Vagina (tissue), 2 donors: ENCODE measurements at regions not wholly inside any gene's neighbourhood (a gene's known extent, or its start where the extent isn't known, plus 50 kb on each side); places are given as distances from the start of the nearest gene placed in this dataset.

Experiments
- CTCF ChIP-seq, 3 experiments: fragments of 450-650 bp in 2 of 3; fragments of 200-600 bp in 1 of 3; sonication (generic) in 1 of 3; IDR thresholded peaks; one replicate each; pipeline ENCODE4 v1.5.1; 2017 to 2019; ENCODE audit warnings: antibody characterized with exemption in 3 of 3, mild to moderate bottlenecking in 2 of 3, moderate library complexity in 2 of 3
- POLR2A ChIP-seq, 2 donors: fragments of 450-650 bp; IDR thresholded peaks; one replicate each; pipeline ENCODE4 v1.6.1; 2017; ENCODE audit warnings: antibody characterized with exemption in 2 of 2, mild to moderate bottlenecking in 2 of 2, moderate library complexity in 2 of 2
- POLR2AphosphoS5 ChIP-seq, 2 donors: sonication (generic); formaldehyde crosslinking; IDR thresholded peaks; one replicate each; pipeline ENCODE4 v1.9.0; 2017; ENCODE audit warnings: antibody characterized with exemption in 2 of 2, mild to moderate bottlenecking in 2 of 2, low read depth in 1 of 2; ENCODE audit not compliant: insufficient read depth in 1 of 2

DNA sequence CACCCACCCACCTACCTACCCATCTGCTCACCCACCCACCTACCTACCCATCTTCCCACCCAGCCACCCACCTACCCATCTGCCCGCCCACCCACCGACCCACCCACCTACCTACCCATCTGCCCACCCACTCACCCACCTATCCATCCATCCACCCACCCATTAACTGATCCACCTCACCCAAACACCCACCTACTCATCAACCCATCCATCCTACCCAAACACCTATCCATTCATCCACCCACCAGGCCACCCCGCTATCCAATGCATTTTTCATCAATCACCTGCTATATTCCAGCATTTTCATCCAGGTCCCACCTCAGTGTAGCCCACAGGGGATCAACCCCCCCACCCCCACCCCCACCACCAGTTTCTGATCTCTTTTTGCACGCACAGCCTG, 121.8 kb downstream of the GLI2 start:
- no peak for TF ChIP-seq CTCF (IDR thresholded peaks at IDR 0.05)
- TF ChIP-seq POLR2AphosphoS5 (IDR thresholded peaks at IDR 0.05; ENCODE audit: insufficient read depth in 1 of 2, low read depth in 1 of 2) = no peak
- TF ChIP-seq POLR2A (IDR thresholded peaks at IDR 0.05) = no peak
